GM21529 (cell line): ENCODE measurements at regions not wholly inside any gene's neighbourhood (a gene's known extent, or its start where the extent isn't known, plus 50 kb on each side); places are given as distances from the start of the nearest gene placed in this dataset.

Source experiments
- ATAC-seq: cut with Tn5 transposase; IDR thresholded peaks from one replicate; pipeline ENCODE4 v1.9.1; 2021; ENCODE audit not compliant: unreplicated experiment

DNA sequence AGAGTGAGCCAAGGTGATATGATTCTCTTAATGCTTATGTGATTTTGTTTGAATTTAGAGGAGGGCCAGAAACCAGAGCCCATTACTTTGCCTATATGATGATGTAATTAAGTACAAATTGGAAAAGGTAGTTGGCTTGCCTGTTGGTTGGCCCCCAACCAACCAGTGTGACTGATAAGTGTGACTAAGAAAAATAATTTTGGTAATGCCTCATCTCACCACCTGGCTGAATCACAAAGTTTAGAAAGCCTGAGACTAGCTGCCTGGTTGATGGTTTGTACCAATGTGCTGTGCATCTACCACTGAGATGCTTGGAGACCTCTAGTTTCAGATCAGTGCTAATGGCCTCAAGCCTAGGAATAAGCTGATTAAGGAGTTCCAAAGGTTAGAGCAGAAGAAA is 338.7 kb downstream of the CDH2 start:
- no peak for ATAC-seq

DNA sequence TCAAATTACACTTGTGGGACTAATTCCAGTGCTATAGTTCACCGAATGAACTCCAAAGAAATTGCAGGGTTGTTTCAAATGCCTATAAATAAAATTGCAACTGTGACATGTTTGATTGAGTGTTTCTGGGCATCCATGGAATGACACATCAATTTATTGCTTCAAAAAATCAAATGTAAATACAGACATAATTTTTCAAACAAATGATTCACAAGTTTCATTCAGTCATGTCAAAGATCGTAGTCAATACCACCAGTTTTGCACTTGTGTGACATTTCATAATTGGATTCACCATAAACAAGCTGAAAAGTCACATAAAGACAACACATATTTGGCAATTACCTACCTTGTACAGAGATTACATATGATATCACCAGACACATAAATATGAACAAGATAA is 350.8 kb downstream of the CDH2 start:
- no peak for ATAC-seq

DNA sequence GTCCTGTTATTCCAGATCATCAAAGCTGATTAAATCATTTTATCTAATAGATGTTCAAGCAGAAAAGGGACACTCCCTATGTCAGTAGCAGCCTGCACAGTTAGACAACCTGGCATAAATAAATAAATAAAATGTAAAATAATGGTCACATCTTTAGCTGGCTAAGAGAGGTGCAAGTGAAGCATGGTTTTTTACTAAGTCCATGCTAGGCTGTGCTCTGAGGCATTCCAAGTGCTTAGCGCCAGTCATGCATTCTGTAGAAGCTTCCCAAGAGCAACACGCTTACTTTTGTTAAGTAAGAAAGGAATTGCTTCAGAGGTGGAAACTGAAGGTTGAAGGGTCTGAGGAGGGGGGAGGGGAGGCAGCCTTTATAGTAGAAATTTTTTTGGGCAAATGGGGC is 351.2 kb downstream of the CDH2 start:
- ATAC-seq, result no peak

DNA sequence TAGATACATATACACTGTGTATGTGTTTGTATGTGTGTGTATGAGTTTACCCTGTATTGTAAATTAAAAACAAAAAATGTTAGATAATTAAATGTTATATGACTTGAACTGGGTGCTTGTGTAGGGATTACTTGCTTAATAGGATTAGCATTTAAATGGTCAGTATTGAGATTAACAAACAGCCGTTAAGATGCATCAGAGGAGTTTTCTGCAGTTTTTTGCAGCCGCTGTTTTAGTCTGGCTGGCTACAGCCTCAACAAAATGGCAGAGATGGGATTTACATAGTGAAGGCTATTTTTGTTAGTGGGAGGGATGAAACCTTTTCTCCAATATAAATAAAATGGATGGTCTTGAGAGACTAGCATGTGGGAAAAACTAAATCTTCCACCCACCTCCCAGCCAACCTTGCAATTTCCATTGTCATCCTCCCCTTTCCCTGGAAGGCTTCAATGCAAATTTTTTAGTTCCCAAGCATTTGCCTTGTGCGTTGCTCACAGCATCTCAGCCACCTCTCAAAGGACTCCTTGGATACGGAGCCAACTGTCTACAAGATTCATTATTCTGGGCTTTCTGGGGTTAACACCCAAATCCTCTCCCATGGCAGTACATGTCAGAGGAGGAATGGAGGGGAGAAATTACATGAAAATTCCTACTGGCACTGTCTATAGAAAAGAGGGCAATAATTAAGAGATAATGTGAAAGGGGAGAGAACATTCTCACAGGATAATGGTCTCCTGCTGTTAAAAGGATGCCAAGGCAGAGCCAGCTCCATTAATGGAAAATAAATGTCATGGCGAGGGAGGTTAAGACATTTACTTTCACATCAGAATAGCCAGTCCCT is 351.9 kb downstream of the CDH2 start:
- ATAC-seq, result no peak

DNA sequence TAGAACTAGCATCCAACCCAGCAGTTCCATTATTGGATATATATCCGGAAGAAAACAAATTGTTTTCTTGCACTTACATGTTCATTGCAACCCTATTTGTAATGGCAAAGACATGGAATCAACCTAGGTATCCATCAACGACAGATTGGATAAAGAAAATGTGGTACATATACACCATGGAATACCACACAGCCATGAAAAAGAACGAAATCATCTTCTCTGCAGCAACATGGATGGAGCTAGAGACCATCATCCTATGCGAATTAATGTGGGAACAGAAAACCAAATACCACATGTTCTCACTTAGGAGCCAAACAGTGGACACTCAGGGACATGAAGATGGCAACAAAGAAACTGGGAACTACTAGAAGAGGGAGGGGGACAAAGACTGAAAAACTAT is 352.7 kb downstream of the CDH2 start:
- ATAC-seq, result no peak

DNA sequence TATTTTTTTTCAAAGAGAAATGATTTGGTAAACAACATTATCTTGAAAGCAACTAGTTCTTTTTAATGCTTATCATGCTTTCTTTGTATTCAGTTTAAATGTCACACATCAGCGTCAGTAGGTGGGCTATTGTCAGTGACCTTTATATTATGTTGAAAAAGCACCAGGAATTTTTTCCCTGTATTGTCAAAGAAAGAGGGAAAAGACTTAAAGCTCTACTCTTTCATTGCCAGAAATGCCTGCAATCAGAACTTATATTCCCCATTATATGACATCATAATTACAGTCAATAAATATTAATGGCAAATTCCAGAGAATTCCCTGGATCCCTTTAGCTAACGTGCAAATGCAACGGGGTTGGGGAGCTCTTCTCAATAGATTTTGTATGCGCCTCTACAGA is 353.9 kb downstream of the CDH2 start:
- ATAC-seq, result no peak

DNA sequence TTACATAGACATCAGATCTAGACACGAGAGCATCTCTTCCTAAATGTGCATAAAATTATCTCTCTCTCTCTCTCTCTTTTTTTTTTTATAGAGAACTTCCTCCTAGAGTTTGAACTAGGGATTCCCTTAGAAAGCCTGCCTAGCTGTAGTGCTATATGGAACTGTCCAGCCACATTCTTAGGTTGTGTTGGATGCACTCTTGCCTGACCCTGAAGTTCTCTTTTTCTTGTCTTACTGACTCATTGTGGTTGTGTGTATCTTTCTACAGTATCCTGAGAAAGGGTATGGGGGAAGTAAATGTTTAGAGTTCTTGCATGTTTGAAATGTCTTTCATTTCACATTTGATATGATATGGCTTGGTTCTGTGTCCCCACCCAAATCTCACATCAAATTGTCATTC is 368.2 kb downstream of the CDH2 start:
- no peak for ATAC-seq

DNA sequence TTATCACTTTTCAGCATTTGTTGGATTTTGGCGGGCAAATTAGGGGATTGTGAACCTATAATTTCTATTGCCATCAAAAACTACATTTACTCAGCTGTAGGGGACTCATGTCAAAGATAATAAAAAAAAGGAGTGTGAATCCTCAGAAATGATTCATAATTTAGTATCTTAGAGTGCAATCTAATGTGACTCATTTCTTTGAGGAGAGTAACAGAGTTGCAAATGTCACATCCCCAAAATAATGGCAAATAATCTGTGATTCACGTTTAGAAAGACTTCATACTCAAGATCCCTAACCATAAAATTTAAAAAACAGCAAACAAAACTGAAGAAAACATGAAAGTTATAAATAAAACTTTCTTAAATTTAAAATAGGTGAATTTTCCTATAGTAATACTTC is 373.0 kb downstream of the CDH2 start:
- ATAC-seq, result no peak

DNA sequence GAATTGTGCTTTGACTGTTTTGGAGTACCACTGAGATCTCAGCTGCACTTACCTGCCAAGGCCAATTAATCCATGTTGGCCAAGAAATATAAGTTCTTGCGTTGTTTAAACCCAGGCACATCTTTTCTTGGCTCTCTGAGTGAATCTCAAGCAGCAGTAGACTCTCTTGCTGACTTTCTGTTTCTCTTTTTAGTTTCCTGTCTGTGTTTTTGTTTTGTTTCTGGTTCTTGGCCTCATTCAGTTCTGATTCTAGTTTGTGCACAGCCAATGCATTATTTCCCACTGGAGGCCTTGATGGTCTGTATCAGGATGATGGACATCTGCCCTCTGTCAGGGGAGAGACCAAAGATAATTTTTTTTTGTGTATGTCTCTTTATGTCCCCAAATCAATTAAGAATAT is 379.4 kb downstream of the CDH2 start:
- ATAC-seq, result no peak

DNA sequence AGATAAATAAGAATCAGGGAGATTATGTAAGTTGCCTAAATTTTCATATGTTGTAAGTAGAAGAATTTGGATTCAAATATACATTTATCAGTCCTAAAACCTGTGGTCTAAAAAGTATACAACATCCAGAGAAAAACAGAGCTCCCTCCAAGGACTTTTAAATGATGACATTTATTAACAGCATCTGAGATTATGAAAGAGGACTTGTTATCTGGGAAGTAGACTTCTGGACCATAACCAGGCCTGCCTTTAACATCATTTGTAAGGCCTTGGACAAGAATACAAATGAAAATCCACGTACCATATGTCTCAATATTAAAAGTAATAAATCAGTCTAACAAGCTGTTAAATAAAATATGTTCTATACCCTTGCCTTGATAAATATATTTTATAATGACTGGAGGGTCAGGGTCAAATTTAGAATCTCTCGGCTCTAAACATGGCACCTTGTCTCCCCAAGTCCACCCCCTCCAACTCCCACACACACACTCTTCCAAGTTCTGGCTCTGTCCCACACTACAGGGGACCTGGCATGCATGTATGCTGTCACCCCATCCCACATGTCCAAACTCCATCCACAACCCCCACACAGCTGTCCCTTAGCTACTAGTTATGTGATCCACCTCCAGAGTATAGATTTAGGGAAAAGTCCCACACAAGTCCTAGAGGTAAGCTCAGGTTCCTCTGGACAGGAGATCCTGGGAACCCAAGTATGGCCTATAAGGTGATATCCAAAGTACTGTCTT is 382.6 kb downstream of the CDH2 start:
- no peak for ATAC-seq

DNA sequence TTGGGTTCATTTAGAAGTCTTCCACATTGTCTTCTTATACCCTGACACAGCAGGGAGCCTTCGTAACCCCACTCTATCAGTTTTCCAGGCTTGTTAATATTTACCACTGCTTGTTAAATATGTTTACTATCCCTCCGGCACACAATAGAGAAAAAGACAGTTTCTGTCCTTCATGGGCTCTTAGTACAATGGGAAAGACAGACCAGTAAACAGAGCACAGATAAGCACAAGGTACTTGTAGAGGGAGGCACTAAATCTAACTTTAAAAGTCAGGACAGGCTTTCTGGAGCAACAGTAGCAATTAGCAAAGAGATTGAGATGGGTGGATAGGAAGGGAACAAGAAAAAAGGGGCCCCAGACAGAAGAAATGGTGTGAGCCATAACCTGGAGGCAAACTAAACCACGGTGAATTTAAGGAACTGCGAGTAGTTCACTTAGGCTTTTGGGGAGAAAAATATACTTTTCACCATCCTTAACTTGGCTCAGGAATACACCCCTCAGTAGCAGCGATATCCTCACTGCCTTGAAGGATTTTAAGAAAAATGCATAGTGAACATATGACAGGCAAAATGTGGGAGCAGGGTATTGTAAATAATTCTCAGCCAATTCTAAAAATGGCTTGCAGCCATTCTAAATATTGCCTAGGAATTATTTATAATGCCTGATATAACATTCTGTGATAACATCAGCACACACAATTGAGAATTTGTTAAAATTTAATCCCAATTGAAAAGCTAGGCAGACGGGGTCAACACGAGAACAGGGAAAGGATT is 383.7 kb downstream of the CDH2 start:
- ATAC-seq, result no peak

DNA sequence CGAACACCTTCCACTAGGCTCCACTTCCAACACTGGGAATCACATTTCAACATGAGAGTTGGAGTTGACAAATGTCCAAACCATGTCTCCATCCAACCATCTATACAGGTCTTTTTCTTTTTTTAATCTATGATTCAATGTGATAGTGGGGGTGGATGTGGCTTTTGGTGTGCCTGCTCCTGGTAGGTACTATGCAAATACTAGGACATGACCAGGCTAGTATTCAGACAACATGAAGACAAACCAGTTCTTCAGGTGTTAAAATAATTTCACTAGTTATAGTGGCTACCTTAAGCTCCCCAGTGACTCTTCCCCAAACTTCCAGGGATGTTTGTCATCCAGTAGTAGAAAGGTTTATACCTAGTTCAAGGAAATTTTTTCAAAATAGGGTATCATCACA is 387.5 kb downstream of the CDH2 start:
- no peak for ATAC-seq

DNA sequence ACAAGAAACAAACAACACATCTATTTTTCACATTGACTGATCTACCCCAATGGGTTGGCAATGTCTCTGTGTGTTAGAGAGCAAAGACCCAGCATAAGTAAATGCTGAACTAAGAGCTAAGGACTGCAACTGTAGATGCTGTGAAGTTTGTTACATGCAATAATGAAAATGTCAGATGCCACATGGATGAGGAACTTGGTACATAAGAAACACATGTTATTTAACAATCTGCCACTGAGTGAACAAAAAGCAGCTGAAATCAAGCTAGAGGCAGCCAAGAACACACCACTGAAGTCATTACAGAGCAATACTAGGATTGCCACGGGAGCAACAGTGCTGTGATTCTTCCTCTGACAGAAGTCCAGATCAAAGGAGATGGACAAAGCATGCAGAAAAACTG is 389.4 kb downstream of the CDH2 start:
- no peak for ATAC-seq

DNA sequence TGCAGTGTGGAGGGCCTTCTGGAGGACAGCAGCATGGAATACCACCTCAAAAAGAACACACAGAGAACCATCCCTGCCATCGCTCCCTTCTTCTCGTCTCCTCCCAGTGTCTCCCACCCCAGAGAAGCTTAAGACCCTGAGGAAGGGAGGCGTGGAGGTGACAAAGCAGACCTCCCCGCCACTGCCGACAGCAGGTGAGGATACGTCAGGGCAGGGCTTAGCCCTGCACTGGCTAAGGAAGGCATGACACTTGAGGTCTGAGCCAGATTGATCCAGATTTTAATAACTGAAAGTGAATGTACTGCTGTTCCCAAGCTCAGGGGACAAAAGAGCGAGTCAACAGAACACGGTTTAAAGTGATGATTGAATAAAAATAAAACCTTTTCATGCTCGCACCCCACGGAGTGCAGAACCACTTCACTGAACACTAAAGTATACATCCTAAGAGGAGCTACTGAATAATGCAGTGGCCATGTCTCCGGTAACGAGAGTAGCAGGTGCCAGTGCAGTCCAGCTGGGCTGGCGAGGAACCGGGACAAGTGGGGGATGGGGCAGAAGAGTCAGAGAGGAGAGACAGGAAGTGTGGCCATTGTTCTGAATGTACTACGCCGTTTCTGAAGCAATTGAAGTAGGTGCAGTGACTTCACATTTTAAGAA is 391.0 kb downstream of the CDH2 start:
- ATAC-seq, result no peak

DNA sequence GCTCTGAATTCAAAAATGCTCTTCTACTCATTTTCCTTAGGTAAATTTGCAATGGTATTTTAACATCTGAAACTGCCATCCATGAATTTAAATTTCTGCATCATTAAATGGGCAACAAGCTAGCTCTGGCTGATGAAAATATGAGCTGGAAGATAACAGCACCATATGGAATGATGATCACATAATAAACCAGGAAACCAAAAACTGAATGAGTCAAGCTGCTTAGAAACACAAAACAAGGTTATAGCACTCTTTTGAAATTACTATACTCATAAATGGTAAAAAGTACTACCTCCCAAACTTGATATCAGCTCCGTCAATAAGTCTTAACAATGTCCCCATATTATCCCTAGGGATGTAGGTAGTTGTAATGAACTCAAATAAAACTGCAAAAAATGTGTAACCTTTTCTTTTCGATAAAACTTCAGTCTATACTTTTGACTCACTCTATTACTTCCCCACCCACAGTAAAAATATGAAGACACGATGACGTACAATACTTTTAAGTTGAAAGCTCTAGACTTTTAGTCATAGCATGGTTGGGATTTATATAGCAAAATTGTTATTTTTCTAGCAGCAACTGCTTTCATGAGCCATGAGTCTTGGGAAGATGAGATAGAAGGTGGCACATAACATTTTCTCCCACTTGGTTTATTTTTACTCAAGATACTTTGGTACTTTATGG is 396.7 kb downstream of the CDH2 start:
- no peak for ATAC-seq

DNA sequence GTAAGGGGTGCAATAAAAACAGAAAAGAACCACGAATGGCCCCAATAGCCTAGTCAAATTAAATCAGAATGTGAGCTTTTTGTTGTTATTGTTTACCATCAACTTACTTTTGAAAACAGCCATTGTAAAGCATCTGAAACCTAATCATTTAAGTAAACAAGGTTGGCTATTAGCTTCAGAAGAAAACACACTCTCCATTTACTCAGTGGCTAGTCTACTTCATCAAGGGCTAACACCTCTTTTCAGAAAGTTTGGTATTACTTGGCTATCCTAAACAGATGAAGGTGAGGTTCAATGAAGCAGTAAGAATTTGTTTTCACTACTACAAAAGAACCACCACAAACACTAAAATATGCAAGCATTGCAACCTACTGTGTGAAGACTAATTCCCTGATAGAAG is 398.0 kb downstream of the CDH2 start:
- no peak for ATAC-seq

DNA sequence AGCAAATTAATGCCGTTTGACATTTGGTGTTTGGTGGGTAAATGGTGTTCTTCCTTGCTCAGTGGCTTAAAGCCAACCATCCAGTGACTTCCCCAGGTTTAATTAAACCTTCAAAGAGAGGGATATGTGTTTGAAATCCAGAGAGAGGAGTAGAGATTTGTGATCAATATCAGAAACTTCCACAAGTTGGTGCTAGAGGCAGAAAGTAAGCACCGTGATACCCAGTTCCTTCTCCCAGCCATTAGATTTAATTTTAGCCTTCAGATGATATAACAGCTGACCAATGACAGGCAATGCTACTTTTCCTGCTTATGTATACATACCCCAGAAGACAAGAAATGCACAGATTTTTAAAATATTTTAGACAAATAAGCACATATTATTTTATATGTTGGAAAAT is 398.5 kb downstream of the CDH2 start:
- ATAC-seq, result no peak

DNA sequence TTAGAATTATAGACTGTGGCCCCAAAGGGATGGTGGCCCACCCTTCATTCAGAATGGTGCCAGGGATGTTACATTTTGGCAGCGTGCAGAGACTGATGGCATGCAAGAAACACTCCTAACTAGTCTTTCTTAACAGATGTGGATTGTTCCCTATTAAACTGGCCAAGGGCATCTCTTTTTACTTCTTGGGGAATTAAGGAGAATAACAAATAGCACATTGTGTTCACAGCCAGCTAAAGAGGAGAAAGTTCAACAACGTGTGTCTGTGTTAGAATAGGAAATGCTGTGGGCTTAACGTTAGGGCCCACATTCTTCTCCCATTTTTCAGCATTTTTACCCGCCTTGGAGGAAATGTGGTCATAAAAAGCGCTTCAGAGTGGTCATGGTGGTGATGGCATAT is 404.8 kb downstream of the CDH2 start:
- no peak for ATAC-seq

DNA sequence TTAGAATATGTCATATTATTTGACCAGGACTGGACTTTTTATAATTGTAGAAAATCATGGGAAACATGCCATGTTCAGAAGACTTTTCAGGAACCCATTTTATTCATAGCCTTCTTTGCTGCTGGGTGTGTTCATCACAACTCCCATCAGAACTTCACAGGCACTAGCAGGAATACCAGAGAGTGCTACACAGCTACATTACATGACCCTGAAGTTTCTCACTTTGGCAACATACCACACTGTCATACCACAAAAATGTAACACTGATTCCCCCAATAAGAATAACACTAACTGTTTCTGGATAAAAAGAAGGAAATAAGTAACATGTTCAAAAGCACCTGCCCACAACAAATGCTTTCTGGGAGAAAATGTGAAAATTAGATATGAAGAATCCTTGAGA is 405.4 kb downstream of the CDH2 start:
- ATAC-seq, result no peak

DNA sequence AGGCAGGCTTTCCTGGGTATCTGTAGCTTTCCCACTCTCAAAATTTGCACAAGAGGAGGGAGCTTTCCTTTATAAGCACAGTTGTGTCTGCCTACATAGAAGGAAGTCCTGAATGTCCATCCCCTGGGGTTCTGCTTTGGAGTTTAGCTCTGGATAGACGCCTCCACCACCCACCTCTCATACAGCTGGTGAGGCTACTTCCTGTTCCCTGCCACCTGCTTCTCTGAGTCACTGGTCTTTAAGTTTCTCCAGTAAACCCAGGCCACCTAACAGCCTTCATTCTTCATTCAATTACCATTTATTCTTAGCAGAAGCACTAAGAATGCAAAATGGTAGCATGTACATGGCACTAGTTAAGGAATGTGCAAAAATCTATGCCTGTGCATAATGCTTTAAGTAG is 407.8 kb downstream of the CDH2 start:
- ATAC-seq, result no peak

DNA sequence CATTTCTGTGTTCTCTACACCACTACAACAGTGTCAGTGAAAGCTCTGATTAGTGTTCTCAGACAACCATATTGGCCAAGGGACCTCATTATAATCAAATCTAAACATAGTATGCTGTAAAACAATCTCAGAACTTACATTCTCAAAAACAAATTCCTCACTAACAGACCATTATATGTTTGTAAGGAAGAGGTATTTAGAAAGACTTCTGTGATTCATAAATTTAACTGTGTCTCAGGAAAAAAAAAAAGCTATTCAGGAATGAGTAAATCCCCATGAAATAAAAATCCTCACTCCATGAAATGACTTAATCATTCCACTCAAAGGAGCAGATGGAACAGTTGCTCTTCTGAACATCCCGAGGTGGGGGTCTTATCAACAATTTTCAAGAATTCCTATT is 413.0 kb downstream of the CDH2 start:
- no peak for ATAC-seq
